DMS53 (cell line): ENCODE measurements at regions not wholly inside any gene's neighbourhood (a gene's known extent, or its start where the extent isn't known, plus 50 kb on each side); places are given as distances from the start of the nearest gene placed in this dataset.
A peak's percentile ranks its signal among the peaks of the same experiment; 100 is the strongest.

Experiments used
- DNase-seq: peaks from one replicate; lab custom pipeline; 2025; lab: John Stamatoyannopoulos, UW

GRCh38 chr10:47143473-47143872, 156.5 kb upstream of the GDF10 start:
- DNase-seq = no peak

- DNase-seq = no peak
Measured at GRCh38 chr10:47144525-47144924, 155.5 kb upstream of the GDF10 start.

DNA sequence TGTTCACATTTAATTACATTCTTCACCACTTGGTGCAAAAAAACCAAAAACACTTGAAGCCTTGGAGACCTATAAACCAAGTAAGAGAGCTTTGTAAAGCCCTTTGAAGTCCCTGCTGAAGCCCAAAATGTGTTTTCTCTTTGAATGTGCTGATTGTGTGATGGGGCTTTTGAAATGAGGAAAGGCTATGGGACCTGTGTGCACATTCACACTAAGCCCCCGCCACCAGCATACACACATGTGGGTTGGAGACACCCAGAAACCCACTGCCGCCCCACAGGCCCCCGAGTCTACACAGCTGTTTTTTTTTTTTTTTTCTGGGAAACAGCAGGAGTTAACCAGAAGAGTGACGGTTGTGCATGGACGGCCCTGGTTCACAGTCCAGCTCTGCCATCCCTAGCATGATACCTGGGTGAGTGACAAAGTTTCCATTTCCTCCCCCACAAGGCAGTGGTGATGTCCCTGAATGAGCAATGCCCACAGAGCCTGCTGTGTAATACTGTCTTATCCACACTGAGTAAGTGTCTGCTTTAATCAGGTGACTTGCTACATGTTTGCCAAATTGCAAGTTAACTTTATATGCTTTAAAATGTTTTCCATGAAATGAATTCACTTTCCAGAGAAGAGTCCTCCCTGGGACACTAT, 154.6 kb upstream of the GDF10 start:
- DNase-seq = no peak

DNA sequence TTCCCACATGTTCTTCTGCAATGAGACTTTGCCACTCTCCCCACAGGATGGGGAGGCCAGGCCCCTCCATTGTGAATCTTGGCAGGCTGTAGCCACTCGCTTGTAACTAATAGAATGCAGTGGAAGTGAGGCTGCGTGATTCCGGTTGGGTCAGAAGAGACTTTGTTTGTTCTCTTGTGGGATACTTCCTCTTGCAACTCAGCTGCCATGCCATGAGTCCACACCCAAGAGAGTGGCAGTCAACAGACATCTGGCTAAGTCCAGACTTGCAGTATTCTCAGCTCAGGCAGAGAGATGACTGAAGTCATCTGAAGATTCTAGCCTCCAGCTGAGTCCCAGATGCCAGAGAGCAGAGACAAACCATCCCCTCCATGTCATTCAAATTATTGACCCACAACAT, 153.4 kb upstream of the GDF10 start:
- DNase-seq = peak; percentile 45

DNA sequence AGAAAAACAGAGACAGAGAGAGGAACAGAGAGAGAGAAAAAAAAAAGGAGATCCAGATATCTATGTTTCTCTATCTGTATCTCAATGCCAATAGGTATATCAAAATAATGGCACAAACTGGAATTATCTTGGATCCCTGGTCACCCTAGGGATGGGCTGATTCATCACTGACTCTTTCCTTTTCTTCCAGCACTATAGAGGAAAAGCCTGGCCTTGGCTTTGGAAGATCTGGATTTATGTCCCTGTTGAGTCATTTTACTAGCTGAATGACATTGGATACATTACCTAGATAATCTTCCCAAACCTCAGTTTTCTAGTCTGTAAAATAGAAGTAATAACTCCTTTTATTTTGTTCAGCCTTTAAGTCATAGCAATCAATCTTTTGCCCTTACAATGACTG, 152.8 kb upstream of the GDF10 start:
- no peak for DNase-seq

DNA sequence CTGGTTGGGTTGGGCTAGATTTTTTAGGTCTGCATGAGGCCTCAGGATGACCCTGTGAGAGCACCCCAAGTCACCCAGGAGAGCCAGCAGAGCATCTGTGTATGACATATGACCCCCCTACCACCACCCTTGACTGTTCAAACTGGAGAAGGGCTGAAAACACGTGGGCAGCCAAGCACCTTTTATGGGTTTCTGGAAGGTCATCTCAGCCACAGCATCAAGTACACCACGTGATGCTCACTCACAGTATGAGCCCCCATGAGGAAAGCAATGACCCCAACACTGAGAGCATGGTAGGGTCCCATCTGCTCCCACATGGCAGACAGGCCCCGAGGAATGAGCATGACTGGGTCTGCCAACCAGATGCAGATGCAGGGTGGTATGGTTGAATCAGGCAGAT, 149.4 kb upstream of the GDF10 start:
- no peak for DNase-seq

DNA sequence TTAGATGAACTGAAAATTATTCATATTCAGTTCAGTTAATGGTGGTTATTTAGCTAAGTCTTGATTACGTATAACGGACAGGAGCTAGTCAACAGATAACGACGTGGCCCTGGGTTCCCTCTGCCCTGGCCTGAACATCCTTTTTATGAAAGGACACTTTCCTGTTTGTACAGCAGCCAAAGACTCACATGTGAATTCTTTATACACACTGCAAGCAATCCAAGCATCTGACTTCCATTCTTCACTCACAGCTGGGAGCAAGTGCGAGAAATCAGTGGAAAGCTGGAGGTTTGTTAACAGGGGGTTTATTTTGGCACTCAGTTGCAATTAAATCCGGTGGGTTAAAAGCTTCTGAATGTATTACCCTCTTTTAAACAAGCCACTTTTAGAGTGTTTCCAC, 148.1 kb upstream of the GDF10 start:
- no peak for DNase-seq

- peak; percentile 70 for DNase-seq
Measured at GRCh38 chr10:47152861-47153349, 147.1 kb upstream of the GDF10 start.

DNA sequence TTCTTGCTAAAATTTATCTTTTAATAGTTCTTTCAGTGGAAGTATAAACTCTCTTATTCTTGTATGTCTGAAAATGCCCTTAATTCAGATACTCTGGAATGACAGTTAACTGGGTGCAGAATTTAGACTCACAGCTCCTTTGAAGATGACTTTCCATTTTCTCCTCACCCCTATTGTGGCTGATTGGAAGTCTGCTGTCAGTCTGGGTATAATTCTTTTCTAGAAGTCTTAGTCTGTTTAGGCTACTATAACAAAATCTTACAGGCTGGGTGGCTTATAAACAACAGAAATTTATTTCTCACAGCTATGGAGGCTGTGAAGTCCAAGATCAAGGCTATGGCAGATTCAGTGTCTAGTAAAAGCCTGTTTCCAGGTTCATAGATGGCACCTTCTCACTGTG, 145.2 kb upstream of the GDF10 start:
- DNase-seq = peak; percentile 21

DNA sequence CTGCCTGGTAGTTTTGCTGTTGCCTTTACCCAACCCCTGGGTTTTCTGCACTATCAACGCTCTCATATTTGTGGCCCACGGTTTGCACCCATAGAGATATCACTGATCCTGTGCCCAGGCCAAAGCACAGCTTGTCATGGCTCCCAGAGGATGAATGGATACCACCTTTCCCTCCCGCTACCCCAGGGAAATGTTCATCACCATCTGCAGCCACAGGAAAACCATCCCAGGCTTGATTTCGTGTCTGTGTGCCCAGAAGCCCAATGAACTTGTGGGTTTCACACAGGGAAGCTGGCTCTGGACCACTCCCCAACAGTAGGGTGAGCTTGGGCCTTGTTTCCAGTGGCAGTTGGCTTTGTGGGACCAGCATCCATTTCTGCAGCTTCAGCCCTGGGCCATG, 143.1 kb upstream of the GDF10 start:
- DNase-seq = no peak

DNA sequence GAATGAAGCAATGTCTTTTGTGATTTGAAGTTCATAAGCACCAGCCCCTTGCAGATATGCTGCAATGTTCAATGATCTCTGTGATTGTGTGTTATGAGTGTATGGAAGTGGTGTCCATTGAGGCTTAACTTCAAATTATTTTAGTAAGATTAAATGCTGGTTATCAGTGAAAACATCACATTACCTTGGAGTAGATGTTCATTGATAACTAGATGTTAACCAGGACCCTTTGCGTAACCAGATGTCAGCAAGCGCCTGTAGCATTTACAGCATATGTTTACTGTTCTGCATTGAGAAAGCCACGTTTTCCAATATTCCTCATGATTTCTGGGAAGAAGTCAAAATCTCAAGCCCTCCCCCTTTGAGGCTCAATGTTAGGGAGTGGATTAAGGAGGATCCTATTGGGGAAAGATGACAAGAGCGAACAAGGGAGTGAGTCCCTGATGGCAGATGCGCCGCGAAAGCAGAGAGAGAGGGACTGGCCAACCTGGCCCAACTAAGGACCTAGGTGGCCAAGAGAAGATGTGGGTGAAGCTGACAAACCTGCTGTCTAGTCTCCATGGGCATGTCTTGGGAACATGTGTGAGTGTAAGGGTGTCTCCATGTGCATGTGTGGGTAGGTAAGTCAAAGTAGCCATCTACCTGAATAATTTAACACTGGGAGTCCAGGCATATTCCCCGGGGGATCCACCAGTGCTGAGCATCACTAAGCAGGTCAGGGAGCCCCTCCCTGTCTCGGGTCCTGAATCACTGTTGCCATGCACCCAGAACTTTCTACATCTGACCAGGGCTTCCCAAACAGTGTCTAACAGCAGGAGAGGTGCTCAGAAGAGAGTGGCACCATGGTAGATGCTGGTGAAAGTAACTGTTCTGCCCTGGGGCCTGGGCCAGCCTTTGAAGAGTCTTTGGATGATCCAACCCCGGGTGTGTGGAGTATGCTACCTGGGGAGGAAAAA, 141.6 kb upstream of the GDF10 start:
- no peak for DNase-seq

GRCh38 chr10:47159361-47160260, 140.4 kb upstream of the GDF10 start:
- no peak for DNase-seq

GRCh38 chr10:47160261-47160908, 139.6 kb upstream of the GDF10 start:
- DNase-seq = no peak

DNA sequence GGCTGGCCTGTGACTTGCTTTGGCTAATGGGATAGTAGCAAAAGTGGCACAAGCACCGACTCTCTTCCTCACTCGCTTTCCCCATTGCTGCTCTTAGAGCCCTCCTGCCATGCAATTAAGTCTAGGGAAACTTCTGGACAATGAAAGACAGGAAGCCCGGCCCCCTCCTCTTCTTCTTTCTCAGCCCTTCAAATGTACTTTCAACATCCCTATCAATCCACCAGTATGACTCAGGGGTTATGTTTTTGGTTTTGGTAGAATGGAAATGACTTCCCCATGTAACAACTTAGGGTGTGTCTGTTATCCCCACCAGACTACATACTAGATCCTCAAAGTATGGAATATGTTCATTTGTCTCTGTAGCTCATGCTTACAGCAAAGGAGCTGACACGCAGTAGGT, 139.0 kb upstream of the GDF10 start:
- DNase-seq = no peak

GRCh38 chr10:47161465-47161864, 138.5 kb upstream of the GDF10 start:
- no peak for DNase-seq

GRCh38 chr10:47164126-47164799, 135.7 kb upstream of the GDF10 start:
- no peak for DNase-seq

DNA sequence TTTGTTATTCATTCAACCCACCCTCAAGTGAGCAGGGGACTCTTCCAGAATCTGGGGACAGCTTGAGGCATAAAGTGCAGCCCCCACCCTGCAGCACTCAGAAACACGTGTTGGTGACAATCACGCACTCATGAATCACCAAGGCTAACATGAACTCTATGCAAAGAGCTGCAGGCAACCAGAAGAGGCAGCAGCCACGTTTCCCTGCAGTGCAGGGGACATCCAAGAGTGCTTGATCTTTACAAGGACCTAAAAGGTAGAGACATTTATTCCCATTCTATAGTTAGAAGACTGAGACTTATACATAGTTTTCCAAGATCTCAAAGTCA, 135.2 kb upstream of the GDF10 start:
- no peak for DNase-seq

GRCh38 chr10:47165168-47165710, 134.8 kb upstream of the GDF10 start:
- DNase-seq = no peak

DNA sequence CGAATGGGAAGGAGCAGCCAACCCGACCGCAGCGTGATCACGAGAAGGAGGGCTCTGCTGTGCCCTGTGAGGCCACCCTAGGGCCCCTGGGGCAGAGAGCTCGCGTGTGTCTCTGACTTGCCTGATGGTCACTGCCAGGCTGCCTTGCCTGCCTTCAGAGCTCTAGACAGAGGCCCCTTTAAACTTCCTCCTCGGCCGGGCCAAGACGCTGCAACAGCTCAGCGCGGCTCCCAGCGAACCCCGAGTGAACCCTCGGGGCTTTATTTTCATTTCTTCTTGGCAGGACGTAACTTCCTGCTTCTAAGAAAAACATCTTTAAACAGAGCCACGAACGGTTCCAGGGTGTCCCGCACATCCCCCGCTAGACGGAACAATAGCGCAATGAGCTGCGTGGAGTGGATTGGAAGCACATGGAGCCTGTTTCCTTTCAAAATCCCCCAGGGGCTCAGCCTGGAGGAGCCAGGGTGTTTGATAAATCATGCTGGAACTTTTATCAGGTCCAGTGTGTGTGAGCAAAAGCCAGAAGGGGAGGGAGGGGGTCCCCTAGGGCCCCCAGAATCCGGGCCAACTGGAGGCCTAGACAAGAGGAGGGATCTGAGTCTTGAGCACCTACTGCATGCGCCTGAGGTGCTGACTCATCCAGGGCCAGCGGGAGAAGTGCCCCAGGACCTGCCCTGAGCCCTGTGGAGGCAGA, 134.1 kb upstream of the GDF10 start:
- no peak for DNase-seq

- no peak for DNase-seq
Measured at GRCh38 chr10:47166405-47166777, 133.6 kb upstream of the GDF10 start.
